Gastrocnemius medialis (tissue), 4 donors: ENCODE measurements at regions not wholly inside any gene's neighbourhood (a gene's known extent, or its start where the extent isn't known, plus 50 kb on each side); places are given as distances from the start of the nearest gene placed in this dataset.

ENCODE experiments used
- ATAC-seq, 2 donors: fragments of 150-250 bp; one replicate each; pipeline ENCODE4 v1.9.1; 2016
- DNase-seq, 2 donors: peaks; one replicate each; pipeline ENCODE4 v3.0.0-alpha.2; 2019
- H3K27ac ChIP-seq, 4 donors: fragments of 200-600 bp; sonication (generic); 1 replicate in 1 of 4; 2 replicates in 3 of 4; pipeline ENCODE4 v1.5.1; 2016 to 2018; ENCODE audit warnings: mild to moderate bottlenecking in 2 of 4, moderate library complexity in 1 of 4
- H3K27me3 ChIP-seq, 3 donors: fragments of 200-600 bp; sonication (generic) in 2 of 3; 1 replicate in 1 of 3; 2 replicates in 2 of 3; pipeline versions ENCODE4 v1.5.1 to v1.6.0; 2016 to 2019; ENCODE audit warnings: mild to moderate bottlenecking in 1 of 3, moderate library complexity in 1 of 3
- H3K36me3 ChIP-seq, 2 donors: fragments of 200-600 bp; sonication (generic) in 1 of 2; one replicate each; pipeline ENCODE4 v1.5.1; 2017 to 2018
- H3K4me1 ChIP-seq, 2 donors: fragments of 200-600 bp; sonication (generic) in 1 of 2; one replicate each; pipeline ENCODE4 v1.5.1; 2016 to 2017; ENCODE audit warnings: mild to moderate bottlenecking in 2 of 2
- H3K4me3 ChIP-seq, 4 donors: fragments of 200-600 bp; sonication (generic) in 3 of 4; 1 replicate in 1 of 4; 2 replicates in 3 of 4; pipeline ENCODE4 v1.5.1; 2016 to 2019; ENCODE audit warnings: mild to moderate bottlenecking in 2 of 4
- H3K9me3 ChIP-seq, 3 donors: fragments of 200-600 bp; sonication (generic) in 2 of 3; 1 replicate in 1 of 3; 2 replicates in 2 of 3; pipeline ENCODE4 v1.5.1; 2016 to 2019
- CTCF ChIP-seq, 5 experiments: fragments of 450-650 bp in 3 of 5; fragments of 200-600 bp in 2 of 5; sonication (generic) in 2 of 5; IDR thresholded peaks in 4 of 5; conservative IDR thresholded peaks in 1 of 5; 1 replicate in 4 of 5; 2 replicates in 1 of 5; pipeline ENCODE4 v1.5.1; 2016 to 2019; ENCODE audit warnings: antibody characterized with exemption in 5 of 5, mild to moderate bottlenecking in 3 of 5, moderate library complexity in 3 of 5
- POLR2A ChIP-seq, 2 donors: fragments of 450-650 bp; IDR thresholded peaks; one replicate each; pipeline ENCODE4 v1.6.1; 2017; ENCODE audit warnings: antibody characterized with exemption in 2 of 2, mild to moderate bottlenecking in 2 of 2, moderate library complexity in 2 of 2
- in situ Hi-C, 4 donors: fragments of 200-750 bp; cut with MboI; loops; one replicate each; pipeline versions ENCODE4 v1.15.0 to v1.8.0; 2017; ENCODE audit warnings: low sequenced_read_pairs in 4 of 4
- intact Hi-C: fragments of 100-400 bp; cut with DNase I; formaldehyde crosslinking; loops from one replicate; pipeline ENCODE4 v1.15.1; 2023; ENCODE audit warnings: low total_unique reads

GRCh38 chr6:169042061-169042460 is 211.6 kb downstream of the THBS2 start:
- Histone ChIP-seq H3K36me3 (no peaks in the 10 kb centered on the region), H3K9me3 (peaks cover 0 to 2% (median 0%) of the 10 kb centered on the region in 3 donors), H3K27me3 (no peaks in the 10 kb centered on the region), H3K4me1 (peaks cover 9 to 10% of the 10 kb centered on the region in 2 donors), H3K4me3 (no peak overlapping the region), H3K27ac (no peak overlapping the region)
- ATAC-seq (no peak), DNase-seq (no peak)
- in situ Hi-C loops (no loop called here), intact Hi-C loops (no loop called here)
- no peak for TF ChIP-seq CTCF (IDR thresholded peaks at IDR 0.05 in 4 of 5, conservative IDR thresholded peaks at IDR 0.05 in 1 of 5)
- no peak for TF ChIP-seq POLR2A (IDR thresholded peaks at IDR 0.05)

- TF ChIP-seq POLR2A (IDR thresholded peaks at IDR 0.05) (no peak), CTCF (IDR thresholded peaks at IDR 0.05 in 4 of 5, conservative IDR thresholded peaks at IDR 0.05 in 1 of 5) (no peak)
- Histone ChIP-seq H3K9me3 (peaks cover 0 to 2% (median 0%) of the 10 kb centered on the region in 3 donors), H3K4me1 (peaks cover 2 to 4% of the 10 kb centered on the region in 2 donors), H3K4me3 (no peak overlapping the region), H3K36me3 (no peaks in the 10 kb centered on the region), H3K27me3 (no peaks in the 10 kb centered on the region), H3K27ac (no peak overlapping the region)
- DNase-seq (no peak), ATAC-seq (no peak)
- in situ Hi-C loops (no loop called here), intact Hi-C loops (no loop called here)
Observed at GRCh38 chr6:169041078-169041477, 212.6 kb downstream of the THBS2 start.

- Histone ChIP-seq H3K27ac (no peak overlapping the region), H3K9me3 (peaks cover 0 to 2% (median 0%) of the 10 kb centered on the region in 3 donors), H3K4me1 (peaks cover 0 to 3% of the 10 kb centered on the region in 2 donors), H3K4me3 (no peak overlapping the region), H3K27me3 (no peaks in the 10 kb centered on the region), H3K36me3 (no peaks in the 10 kb centered on the region)
- ATAC-seq: no peak
- intact Hi-C loops (no loop called here), in situ Hi-C loops (no loop called here)
- no peak for DNase-seq
- TF ChIP-seq POLR2A (IDR thresholded peaks at IDR 0.05): no peak
- no peak for TF ChIP-seq CTCF (IDR thresholded peaks at IDR 0.05 in 4 of 5, conservative IDR thresholded peaks at IDR 0.05 in 1 of 5)
Observed at GRCh38 chr6:169038691-169039090, 215.0 kb downstream of the THBS2 start.

GRCh38 chr6:169035385-169036240 is 218.0 kb downstream of the THBS2 start:
- Histone ChIP-seq H3K27me3 (no peaks in the 10 kb centered on the region), H3K36me3 (no peaks in the 10 kb centered on the region), H3K27ac (no peak overlapping the region), H3K4me1 (peaks cover 0 to 3% of the 10 kb centered on the region in 2 donors), H3K4me3 (no peak overlapping the region), H3K9me3 (peaks cover 0 to 2% (median 0%) of the 10 kb centered on the region in 3 donors)
- DNase-seq (no peak), ATAC-seq (no peak)
- in situ Hi-C loops (no loop called here), intact Hi-C loops (no loop called here)
- TF ChIP-seq CTCF (IDR thresholded peaks at IDR 0.05 in 4 of 5, conservative IDR thresholded peaks at IDR 0.05 in 1 of 5): no peak
- TF ChIP-seq POLR2A (IDR thresholded peaks at IDR 0.05): no peak
